Epithelial cell of prostate (primary cell): ENCODE measurements at regions not wholly inside any gene's neighbourhood (a gene's known extent, or its start where the extent isn't known, plus 50 kb on each side); places are given as distances from the start of the nearest gene placed in this dataset.
A peak's percentile ranks its signal among the peaks of the same experiment; 100 is the strongest.
"Not testable (repeated sequence)": the region's sequence is repeated elsewhere in the genome, so short reads cannot be mapped to it uniquely, and the experiment has no call there.

ENCODE experiments used
- DNase-seq: peaks from one replicate; pipeline ENCODE4 v3.0.0-alpha.2; 2011; ENCODE audit warnings: low read depth, low spot score
- H3K27ac ChIP-seq: fragments of 450-650 bp; 2 replicates; pipeline ENCODE4 v1.5.1; 2017; ENCODE audit warnings: mild to moderate bottlenecking

DNA sequence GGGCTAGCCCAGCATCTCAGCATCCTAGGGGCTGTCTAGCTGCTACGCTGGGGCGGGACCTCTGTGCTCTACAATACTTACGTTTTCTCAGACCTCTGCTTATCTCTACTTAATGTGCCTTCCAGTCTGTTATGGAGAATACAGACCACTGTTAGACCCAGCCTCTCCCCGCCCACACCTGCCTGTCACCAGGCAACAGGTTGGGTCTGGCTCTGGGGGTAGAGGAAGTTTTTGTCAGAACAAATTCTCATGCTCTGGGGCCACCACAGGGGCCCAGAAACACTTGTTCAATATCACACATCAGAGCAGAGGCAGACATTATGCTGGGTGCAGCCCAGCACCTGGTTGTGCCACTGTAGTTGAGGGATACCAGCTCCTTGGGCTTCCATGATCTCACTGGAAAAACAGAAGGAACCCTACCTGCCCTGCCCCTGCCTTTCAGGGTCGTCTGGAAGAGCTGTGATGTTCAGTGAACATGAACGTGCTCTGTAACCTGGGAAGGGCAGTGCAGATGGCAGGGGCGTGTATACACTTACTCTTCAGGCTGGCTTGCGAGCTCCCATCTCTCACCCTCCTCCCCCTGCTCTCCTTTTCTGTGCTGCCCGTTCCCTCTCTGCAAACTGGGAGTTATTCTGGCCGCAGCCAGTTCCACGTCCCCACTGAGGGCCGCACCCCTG lies 135.2 kb upstream of the PODXL start:
- no peak overlapping the region for H3K27ac ChIP-seq
- DNase-seq: no peak

DNA sequence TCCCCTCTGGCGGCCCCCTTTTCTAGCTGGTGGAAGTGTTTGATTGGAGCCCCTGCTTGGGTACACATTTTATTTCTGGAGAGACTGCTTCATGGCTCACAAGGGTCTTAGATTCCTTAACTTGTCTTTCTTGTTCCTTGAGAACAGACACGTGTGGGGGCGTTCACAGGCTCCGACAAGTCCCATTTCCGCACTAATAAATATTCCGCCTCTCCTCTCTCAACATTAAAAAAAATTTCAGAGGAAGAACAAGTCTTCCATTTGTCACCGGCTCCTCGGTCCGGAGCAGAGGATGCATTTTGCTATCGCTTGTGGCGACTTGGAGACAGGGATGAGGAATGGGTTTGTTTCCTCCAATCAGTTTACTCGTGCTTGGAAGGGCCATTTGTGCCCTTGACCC lies 134.0 kb upstream of the PODXL start:
- no peak for DNase-seq
- no peak overlapping the region for H3K27ac ChIP-seq

DNA sequence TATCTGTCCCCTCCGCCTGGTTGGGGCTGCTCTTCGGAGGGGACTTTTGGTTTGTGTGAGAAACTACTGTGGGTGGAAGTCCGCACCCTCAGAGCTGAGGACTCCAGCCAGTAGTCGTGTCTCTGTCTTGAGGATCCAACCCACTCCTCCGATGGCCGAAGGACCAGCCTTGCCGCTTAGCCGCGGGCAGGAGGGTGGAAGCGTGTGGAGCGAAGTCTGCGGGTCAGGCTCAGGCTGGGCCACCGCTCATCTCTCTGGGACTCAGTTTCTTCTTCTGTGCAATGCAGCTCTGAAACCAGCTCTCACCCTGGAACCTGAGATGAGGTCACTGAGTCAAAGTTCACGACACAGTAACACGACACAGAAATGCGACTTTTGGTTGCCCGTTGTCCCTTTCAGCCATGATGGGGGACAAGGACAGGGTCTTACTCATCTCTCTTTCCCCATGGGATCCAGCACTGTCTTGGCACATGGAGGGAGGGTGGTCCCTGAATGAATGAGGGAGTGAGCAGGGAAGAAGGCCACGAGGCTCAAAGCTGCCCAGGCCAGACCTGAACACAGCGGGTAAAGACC lies 133.3 kb upstream of the PODXL start:
- no peak overlapping the region for H3K27ac ChIP-seq
- no peak for DNase-seq

DNA sequence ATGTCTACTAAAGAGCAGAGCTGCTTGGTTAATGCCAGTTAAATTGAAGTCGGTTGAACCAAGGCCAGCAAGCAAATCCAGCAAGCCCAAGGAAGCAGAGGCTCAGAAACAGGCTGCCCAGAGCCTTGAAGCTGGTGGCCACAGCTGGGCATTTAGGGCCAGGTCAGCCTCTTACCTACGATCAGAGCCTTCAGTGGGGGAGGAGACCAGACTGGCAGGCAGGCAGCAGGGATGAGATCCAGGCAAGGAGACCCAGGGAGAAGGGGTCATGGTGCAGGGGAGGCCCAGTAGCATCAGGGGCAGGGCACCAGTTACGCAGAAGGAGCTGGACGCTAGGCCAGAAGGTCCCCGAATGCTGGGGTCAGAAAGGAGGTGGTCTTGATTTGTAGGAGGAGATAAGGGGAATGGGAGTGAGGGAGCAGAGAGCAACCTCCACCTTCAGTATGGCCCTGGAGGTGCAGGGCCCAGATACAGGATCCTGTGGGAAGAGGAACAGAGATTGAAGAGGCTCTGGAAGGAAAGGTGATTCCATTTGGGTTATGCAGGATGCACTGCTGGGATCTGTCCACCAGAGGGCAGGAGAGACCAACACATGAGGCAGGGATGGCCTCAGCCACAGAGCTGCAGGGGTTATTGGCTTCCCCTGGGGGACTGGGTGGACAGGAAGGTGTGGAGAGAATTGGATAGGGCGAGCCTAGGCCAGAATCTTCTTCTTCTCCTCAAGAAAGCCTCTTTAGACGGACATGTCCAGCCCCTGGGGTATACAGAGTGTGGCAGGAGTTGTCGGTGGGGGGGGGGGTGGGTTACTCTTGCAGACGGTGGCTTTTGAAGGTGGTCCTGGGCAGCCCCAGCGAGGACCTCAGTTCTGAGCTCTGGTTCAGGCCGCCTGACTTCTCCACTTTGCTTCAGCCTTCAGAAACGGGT lies 132.6 kb upstream of the PODXL start:
- DNase-seq: no peak
- no peak overlapping the region for H3K27ac ChIP-seq

DNA sequence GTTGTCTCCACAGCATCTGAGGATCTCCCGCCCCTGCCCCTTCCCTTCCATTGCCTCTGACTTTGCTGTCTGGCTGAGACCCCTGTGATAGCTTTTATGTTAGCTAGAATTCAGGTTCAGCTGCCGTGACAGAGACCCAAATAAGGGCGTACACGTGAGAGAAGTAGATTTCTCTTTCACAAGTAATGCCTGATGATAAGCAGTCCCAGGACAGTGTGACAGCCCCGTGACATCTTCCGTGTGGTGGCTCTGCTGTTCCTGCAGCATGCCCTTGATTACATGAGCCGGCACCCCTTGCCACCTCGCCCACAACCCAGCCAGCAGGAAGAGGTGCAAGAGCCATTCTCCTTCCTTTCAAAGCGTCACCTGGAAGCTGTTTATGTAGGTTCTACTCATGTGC lies 130.9 kb upstream of the PODXL start:
- H3K27ac ChIP-seq: no peak overlapping the region
- DNase-seq: no peak

DNA sequence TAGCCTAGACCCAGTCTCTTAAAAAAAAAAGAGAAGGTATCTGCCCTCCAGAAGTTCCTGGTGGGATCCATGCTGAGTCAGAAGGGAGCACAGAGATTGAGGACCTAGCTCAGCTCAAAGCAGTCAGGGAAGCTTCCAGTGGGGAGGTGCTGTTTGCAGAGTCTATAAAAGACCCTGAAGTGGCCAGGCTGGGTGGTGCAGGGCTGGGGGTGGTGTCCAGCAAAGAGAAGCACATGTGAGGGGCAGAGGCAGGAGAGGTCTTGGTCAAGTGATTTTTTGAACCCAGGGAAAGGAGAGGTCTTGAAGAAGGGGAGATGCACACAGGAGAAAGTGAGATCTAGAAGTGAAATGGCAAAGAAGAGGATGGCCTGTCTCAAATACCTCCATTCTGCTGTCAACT lies 130.4 kb upstream of the PODXL start:
- DNase-seq: no peak
- H3K27ac ChIP-seq: no peak overlapping the region

DNA sequence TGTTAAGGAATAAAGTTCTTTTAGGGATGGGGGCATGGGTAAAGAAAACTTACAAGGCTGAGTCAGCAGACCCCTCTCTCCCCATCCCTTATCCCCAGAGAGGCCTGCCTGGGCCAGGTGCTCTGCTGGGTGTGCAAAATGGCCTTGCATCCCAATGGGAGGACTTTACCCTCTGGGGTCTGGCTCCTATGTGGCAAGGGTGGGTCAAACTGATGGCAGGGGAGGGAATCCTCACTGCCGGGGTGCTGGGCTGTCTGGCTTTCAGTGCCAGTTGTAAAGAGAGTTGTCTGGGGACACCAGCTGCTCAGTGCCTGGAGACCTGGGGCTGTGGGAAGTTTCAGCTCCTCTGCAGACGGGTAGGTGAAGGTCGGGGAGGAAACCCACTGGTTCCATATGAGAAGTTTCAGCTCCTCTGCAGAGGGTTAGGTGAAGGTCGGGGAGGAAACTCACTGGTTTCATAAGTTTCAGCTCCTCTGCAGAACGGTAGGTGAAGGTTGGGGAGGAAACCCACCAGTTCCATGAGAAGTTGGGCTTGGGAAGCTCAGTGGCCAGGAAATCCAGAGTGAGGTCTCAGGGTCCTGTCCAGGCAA lies 127.2 kb upstream of the PODXL start:
- H3K27ac ChIP-seq: no peak overlapping the region
- no peak for DNase-seq

DNA sequence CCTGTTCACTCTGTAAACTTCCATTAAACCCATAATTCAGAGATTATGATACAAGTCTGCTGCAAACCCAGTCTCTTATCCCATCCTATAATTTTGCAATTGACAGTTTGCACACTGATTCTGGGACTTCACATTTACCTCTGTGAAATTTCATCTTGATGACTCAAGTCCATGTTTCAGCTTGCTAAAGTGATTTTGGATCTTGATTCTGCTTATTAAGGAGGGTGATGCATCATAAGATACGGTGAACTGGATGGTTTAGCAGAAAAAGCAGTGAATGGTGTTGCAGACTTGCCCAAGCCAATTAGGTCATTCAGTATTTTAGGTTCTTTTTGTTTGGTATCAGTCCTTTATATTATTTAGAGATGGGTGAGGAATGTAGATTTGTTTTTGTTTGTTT lies 125.5 kb upstream of the PODXL start:
- DNase-seq: peak; percentile 14
- no peak overlapping the region for H3K27ac ChIP-seq

DNA sequence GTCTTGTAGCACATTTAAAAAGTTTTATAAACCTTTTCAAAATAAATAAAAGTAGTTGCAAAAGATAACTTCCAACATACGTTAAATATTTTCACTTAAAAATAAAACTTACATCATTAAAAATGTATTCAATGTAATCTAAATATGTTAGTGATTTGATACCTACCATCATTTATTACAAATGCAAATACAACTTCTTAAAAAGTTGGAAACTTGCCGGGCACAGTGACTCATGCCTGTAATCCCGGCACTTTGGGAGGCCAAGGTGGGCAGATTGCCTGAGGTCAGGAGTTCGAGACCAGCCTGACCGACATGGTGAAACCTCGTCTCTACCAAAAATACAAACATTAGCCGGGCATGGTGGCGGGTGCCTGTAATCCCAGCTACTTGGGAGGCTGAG lies 122.6 kb upstream of the PODXL start:
- not testable (repeated sequence) for H3K27ac ChIP-seq, DNase-seq

DNA sequence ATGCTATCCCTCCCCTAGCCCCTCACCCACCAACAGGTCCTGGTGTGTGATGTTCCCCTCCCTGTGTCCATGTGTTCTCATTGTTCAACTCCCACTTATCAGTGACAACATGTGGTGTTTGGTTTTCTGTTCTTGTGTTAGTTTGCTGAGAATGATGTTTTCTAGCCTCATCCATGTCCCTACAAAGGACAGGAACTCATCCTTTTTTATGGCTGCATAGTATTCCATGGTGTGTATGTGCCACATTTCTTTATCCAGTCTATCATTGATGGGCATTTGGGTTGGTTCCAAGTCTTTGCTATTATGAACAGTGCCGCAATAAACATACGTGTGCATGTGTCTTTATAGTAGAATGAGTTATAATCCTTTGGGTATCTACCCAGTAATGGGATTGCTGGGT lies 120.4 kb upstream of the PODXL start:
- H3K27ac ChIP-seq, DNase-seq: not testable (repeated sequence)

DNA sequence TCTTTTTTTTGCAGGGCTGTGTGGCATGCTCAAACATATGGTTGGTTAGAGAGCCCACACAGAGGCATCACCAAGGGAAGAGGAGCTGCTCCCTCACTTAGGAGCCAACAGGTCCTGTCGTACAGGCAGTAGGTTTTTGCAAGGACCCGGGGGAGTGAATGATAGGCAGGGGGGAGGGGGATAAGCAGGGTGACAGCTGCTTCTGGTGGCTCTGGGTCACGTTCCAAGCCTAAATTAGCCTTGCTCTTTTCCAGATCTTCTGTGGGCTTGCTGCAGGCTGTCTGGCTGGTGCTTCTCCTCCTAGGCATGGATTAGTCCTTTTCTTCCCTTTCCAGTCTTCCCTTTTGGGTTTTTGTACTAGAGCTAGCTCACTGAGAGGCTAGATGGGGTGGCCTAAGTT lies 117.7 kb upstream of the PODXL start:
- no peak for DNase-seq
- H3K27ac ChIP-seq: no peak overlapping the region

DNA sequence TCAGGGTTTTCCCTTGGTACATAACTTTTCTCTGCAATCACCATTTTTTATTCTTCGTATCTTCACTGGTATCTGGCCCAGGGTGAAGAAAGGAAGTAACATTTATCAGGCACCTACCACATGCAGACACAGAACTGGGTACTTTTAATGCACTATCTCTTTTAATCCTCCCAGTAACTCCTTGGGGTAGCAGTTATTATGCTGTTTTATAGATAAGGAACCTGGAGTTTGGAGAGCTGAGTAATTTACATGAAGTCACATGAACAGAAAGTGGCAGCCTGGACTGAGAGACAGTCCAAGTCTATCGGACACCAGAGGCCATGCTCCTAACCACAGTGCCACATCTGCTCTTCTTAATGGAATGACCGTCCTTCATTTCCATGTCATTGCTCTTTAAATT lies 117.1 kb upstream of the PODXL start:
- H3K27ac ChIP-seq: no peak overlapping the region
- DNase-seq: no peak

DNA sequence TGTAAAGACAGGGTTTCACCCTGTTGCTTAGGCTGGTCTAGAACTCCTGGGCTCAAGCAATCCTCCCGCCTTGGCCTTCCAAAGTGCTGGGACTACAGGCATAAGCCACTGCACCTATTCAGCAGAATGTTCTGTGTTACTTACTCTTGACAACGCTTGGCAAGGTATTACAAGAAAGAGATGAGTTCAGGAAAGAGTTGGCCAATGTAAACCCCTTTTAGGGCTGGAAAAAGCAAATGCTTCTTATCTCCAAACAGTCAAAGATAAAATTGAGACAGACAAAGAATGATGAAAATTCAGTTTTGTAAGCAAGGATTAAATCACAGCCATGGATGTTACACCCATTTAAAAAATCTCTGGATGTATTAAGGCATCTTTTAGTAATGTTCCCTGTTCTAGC lies 114.0 kb upstream of the PODXL start:
- no peak overlapping the region for H3K27ac ChIP-seq
- no peak for DNase-seq

DNA sequence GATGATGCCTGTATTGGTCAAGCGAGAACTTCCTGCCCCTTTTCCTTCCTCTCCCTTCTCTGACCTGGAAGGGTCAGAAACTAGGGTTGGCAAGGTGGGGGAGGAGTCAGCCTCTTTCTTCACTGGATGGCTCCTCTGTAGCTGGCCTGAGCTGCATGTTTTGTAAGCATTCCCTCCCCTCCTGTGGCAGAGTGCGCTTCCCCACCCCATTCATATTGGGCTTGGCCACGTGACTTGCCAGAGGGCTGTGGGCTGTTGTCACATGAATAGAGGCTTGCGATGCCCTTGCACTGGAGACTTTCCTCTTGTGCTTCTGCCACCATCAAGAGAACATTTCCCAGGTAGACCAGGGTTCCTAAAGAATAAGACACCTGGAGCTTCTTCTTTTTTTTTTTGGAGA lies 111.3 kb upstream of the PODXL start:
- no peak for DNase-seq
- no peak overlapping the region for H3K27ac ChIP-seq

DNA sequence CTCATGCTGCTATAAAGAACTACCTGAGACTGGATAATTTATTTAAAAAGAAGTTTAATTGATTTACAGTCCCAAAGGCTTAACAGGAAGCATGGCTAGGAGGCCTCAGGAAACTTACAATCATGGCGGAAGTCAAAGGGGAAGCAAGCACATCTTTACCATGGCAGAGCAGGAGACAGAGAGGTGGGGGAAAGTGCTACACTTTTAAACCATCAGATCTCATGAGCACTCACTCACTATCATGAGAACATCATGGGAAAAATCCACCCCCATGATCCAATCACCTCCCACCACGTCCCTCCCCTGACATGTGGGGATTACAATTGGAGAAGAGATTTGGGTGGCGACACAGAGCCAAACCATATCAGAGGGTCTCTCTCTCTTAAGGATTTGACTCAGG lies 108.6 kb upstream of the PODXL start:
- no peak for DNase-seq
- no peak overlapping the region for H3K27ac ChIP-seq

DNA sequence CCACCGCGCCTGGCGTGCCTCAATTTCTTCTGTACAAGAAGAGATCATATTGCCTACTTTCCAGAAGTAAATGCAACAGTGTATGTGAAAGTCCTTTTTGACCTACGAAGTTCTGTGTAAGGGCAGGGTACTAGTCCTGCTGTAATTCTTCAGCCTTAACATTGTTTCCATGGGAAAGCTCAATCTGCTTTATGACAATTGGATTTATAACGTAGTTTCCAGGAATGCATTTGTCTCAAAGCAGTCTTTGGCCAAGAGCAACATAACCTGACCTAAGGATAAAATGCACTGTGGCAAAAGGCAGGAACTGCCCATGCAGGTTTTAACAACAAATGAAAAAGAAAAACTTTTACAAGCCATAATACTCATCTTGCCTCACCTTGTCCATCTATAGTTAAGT lies 108.1 kb upstream of the PODXL start:
- no peak for DNase-seq
- no peak overlapping the region for H3K27ac ChIP-seq

DNA sequence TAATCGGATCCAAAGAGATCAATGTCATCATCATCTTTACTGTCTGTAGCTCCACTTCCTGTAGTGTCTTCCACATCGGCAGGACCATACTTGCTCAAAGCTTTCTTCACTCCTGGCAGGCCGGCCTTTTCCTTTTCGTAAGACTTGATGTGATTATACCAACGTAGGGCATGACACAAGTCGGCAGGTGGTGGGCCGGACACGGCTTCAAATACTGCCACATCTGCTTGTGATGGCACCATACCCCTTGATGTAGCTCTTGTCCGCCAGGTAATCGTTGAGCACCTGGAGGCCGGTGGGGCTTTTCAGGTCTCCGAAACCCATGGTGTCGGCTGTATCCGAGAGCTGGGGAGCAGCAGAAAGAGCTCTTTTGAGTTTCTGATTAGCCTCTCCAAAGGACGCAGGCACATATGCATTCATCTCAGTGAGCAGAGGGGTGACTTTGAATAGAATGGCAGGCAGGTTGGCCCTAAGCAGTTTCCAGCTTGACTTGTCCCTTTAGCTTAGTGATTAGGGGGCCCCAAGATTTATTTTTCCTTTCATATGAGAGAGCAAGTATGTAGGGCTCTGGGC lies 106.0 kb upstream of the PODXL start:
- not testable (repeated sequence) for DNase-seq, H3K27ac ChIP-seq

DNA sequence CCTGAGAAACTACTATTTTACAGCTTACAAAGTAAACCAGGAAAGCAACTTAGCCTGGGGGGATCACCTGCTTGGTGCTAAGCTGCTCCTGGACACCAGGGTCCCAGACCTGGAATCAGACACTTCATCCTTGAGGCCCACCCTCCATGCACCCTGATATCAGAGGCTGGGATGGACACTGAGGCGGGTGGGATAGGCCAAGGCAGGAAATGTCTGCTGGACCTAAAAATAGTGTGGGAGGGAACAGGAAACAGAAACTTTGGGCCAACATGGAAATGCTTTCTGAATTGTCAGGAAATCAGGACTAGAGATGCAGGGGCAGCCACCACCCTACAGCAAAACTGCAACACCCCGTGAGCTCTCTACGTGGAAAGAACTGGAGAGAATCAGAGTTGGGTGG lies 101.5 kb upstream of the PODXL start:
- no peak overlapping the region for H3K27ac ChIP-seq
- no peak for DNase-seq

DNA sequence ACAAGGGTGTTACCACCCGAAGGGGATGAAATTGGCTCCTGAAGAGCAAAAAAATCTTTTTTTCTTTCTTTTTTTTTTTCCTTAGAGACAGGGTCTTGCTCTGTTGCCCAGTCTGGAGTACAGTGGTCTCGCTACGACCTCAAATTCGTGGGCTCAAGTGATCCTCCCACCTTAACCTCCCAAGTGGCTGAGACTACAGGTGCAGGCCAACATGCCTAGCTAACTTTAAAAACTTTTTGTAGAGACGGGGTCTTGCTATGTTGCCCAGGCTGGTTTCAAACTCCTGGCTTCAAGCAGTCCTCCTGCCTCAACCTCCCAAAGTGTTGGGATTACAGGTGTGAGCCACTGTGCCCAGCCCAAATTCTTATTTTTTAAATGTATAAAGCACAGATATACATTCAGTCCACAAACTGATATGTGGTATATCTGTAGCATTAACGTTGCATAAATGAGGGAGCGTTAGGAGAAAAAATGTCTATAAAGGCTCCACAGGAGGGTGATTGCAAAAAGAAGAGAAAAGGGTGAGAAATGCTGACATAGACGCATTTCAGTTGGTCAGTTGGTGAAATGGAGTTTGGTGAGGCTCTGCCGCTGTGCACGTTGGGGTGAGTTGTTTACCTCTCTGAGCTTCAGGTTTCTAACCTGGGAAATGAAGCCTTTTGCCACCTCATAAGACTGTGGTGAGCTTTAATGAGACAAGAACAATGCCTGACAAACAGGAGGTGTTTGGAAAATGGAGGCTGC lies 100.7 kb upstream of the PODXL start:
- no peak for DNase-seq

DNA sequence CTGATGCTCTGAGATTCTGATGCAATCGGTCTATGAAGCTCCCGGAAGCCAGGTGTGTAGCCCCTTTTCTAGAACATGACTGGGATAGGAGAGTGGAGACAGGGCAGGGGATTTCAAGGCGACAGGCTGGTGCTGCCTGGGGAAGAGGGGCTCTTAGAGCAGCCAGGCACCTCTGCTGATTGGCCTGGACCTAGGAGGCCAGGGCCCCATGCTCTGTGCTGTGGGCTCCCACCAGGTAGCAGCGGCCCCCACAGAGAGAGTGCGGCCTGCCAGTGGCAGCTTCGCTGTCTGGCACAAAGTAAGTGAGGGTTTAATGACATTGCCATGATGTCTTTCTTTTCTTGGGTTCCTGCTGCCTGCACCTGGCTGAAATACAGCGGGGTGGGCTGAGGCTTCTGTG lies 99.4 kb upstream of the PODXL start:
- H3K27ac ChIP-seq: no peak overlapping the region
- DNase-seq: no peak

More for the DNA sequence above, 100.7 kb upstream of the PODXL start:
- no peak overlapping the region for H3K27ac ChIP-seq
